NCI-H1417 (cell line): ENCODE measurements at regions not wholly inside any gene's neighbourhood (a gene's known extent, or its start where the extent isn't known, plus 50 kb on each side); places are given as distances from the start of the nearest gene placed in this dataset.
"Not testable (repeated sequence)": the region's sequence is repeated elsewhere in the genome, so short reads cannot be mapped to it uniquely, and the experiment has no call there.

Experiments
- DNase-seq, 3 experiments: peaks; one replicate each; lab custom pipeline; 2025; lab: John Stamatoyannopoulos, UW

DNA sequence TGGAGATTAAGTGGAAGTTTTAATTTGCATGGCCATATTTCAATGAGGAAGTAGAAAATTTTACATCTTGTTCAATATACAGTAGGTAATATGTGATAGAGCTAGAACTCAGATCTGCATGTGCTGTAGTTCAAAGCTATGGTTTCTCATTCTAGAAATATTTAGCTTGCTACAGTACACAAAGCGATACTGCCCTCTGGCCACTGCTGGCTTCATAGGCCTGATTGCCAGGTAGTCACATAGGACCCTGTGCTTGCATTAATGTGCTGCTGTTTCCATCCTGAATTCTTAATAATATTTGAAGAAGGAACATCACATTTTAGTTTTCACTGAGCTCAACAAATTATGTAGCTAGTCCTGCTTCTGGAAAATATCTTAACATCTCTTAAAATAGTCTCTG lies 87.0 kb downstream of the PLSCR2 start:
- DNase-seq = peak in 1 of 3 experiments; percentile 45

DNA sequence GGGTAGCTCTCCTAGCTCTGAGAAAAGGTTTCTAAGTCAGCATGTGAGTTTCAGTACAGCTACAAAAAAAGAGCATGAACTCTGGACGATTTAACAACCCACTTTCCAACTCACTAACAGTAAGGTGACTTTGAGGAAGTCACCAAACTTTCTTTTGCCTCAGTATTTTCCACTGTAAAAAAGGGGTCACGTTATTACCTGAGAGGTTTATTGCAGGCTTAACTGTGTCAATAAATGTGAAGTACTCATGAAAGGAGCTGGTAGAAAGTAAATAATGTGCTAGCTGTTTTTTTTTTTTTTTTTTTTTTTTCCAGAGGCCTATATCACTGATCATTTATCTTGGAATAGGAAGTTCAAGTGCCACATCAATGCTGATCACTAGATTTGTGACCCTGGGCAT lies 89.3 kb downstream of the PLSCR2 start:
- peak in 1 of 3 experiments; percentile 9 for DNase-seq

- DNase-seq = no peak
Observed at GRCh38 chr3:146375219-146375618, 94.1 kb downstream of the PLSCR2 start.

DNA sequence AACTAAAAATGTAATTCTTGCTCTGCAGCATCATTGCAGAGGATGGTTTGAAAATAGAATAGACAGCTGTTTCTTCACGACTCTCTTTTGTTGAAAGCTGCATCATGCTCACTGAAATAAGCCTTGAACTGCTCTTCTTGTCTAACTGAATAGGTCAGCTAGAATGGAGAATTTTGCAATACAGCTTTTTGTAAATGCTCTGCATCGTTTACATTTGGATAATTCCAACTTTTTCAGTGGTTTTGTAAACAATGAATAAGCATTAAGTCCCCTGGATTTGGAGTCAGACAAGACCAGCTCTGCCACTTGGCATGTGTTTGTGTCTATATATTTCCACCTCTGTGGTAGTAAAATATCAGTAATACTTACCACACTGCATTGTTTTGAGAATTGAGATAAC lies 95.2 kb downstream of the PLSCR2 start:
- no peak for DNase-seq

- DNase-seq = no peak
Observed at GRCh38 chr3:146371902-146372301, 97.5 kb downstream of the PLSCR2 start.

GRCh38 chr3:146368882-146369523 lies 100.4 kb downstream of the PLSCR2 start:
- no peak for DNase-seq

- DNase-seq = no peak
Observed at GRCh38 chr3:146359841-146360240, 108.9 kb upstream of the PLSCR4 start.

- not testable (repeated sequence) for DNase-seq
Observed at GRCh38 chr3:146354421-146354820, 103.5 kb upstream of the PLSCR4 start.

DNA sequence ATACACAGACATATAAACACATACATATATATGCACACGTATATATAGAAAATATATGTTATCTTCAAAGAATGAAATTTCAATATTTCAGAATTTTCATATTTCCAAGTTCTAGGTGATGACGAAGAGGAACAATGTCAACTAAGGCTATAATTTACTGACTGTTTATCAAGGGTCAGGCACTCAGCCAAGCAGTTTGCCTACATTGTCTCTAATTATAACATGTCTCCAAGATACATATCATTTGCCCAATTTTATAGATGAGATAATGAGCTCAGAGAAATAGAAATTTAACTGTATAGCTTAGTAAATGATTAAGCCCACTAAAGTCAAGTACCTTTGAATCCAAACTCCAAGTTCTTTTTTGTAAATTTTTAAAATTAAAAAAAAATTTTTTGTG lies 99.9 kb upstream of the PLSCR4 start:
- DNase-seq = peak in 2 of 3 experiments; percentile 44 to 84

- no peak for DNase-seq
Observed at GRCh38 chr3:146345900-146346299, 95.0 kb upstream of the PLSCR4 start.

GRCh38 chr3:146343551-146343950 lies 92.6 kb upstream of the PLSCR4 start:
- no peak for DNase-seq

- no peak for DNase-seq
Observed at GRCh38 chr3:146342989-146343388, 92.1 kb upstream of the PLSCR4 start.

DNA sequence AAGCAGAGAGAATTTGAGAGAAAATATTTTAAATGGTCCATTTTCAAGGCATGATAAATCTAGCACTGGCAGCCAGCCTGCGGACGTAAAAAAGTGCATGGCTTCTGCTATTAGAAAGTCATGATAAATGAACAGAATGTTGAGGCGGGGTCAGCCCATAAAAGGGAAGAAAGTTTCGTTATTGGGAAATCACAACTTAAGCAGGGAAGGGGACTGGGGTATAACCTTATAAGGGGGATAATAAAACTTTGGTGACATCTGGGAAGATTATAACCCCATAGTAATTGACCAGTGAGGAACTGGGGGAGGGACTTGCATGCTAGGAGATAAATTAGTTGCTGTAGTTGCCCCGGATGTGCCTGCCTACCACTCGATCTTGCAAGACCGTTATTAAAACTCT lies 88.4 kb upstream of the PLSCR4 start:
- DNase-seq = no peak

DNA sequence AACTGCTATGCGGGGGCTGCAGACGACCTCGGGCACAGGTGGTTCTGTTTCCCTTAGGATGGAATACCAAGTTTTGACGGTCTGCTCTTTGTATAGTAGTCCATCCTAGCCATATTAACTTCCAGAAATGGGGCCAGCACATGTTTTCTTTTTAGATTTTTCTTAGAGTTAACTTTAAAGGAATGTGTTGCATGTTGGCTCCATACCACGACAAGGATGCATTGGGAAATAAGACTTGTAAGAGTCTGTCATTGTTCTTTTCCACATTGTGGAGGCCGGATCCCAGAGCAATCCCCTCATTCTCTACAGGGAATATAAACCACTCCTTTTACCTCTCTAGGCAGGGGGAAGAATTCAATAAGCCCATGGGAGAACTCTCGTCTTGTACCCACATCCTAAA lies 87.1 kb upstream of the PLSCR4 start:
- DNase-seq = no peak

DNA sequence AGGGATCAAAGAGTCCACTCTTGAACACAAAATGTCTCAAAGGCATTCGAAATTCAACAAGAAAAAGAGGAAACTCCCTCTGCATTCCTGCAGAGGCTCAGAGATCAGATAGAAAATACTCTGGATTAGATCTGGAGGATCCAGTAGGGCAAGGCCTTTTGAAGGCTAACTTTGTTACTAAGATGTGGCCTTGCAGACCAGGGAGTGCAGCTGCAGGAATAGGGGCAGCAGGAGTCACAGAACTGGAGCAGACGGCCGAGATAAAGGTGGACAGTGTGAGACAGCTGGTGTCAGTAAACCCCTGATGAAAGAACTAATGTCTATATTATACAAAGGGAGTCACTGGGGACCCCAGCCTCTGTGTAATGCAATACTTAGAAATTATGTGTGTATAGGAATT lies 84.5 kb upstream of the PLSCR4 start:
- DNase-seq = no peak

DNA sequence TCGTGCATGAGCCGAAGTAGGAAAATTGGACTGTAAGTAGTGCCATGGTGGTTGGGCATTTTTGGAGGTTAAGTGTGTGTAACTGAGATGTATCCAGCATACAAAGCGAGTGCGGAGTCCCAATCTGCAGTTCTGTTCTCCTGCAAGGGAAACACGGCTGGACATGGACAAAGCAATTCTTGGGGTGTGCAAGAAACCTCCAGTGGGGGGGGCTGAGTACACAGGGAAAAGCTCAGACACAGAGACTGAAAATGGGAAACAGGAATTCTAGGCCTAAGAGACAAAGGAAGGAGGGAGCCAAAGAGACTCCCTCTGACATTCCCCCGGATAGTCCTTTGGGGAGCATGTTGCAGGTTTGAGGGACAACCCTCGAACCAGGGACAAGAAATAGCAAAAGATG lies 83.2 kb upstream of the PLSCR4 start:
- DNase-seq = peak in 1 of 3 experiments; percentile 21

DNA sequence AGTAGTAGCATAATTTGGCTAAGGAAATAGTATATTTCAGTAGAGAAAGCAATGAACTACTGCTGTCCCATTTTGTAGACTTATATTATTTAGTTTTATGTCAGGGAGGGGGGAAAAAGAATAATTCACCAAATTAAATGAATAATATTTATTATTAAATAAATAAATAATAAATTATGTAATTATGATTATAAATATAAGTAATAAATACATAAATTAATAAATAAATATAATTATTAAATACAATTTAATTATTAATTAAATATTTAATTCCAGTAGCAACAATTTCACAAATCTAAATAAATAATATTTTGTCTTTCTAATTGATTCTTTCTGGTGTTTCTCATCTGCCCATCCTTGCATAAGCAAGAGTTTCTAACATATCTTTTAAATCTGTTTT lies 81.1 kb upstream of the PLSCR4 start:
- DNase-seq = no peak

DNA sequence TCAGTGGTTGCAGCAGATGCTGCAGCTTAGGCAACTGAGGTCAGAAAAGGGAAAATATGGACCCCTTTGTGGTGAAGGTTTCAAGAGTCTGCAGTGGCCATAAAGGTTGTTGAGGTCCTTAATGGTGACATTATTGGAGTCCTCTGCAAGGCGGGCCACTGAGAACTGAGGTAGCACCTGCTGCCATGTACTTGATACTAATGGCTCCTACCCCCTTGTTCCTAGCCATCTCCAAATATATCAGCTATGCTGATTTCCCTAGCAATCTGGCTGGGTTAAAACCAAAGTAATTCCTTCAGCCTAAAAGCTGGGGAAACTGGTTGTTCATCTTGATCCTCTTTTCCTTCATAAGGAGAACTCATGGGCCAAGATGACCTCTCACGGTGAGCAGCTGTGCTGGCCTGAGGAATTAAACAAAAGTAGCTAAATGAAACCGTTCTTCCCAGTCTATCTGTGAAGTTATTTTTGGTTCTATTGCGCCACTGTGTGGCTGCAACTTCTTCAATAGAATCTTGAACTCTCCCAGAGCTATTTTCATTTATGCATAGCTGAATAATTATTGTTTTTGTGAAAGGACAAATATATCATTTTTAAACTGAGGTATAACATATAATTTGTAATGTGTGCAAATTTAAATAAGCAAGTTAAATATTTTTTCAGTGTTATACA lies 76.1 kb upstream of the PLSCR4 start:
- DNase-seq = peak in 2 of 3 experiments; percentile 4 to 64

- no peak for DNase-seq
Observed at GRCh38 chr3:146325170-146325569, 74.3 kb upstream of the PLSCR4 start.

GRCh38 chr3:146322216-146322817 lies 71.4 kb upstream of the PLSCR4 start:
- no peak for DNase-seq

- DNase-seq = no peak
Observed at GRCh38 chr3:146314871-146315270, 64.0 kb upstream of the PLSCR4 start.

- no peak for DNase-seq
Observed at GRCh38 chr3:146313746-146314111, 62.8 kb upstream of the PLSCR4 start.

- DNase-seq = no peak
Observed at GRCh38 chr3:146313031-146313745, 62.3 kb upstream of the PLSCR4 start.
